COLO668 (cell line): ENCODE measurements at regions not wholly inside any gene's neighbourhood (a gene's known extent, or its start where the extent isn't known, plus 50 kb on each side); places are given as distances from the start of the nearest gene placed in this dataset.
A peak's percentile ranks its signal among the peaks of the same experiment; 100 is the strongest.

Source experiments
- DNase-seq: peaks from one replicate; lab custom pipeline; 2025; ENCODE audit not compliant: unreplicated experiment; lab: John Stamatoyannopoulos, UW

- no peak for DNase-seq
Observed at GRCh38 chr10:78504181-78504580, 470.5 kb downstream of the RPS24 start.

- DNase-seq = no peak
Observed at GRCh38 chr10:78505657-78506056, 472.0 kb downstream of the RPS24 start.

GRCh38 chr10:78506614-78507013 lies 473.0 kb downstream of the RPS24 start:
- DNase-seq = no peak

- DNase-seq = no peak
Observed at GRCh38 chr10:78507510-78508160, 474.0 kb downstream of the RPS24 start.

GRCh38 chr10:78508955-78509748 lies 475.5 kb downstream of the RPS24 start:
- no peak for DNase-seq

- DNase-seq = no peak
Observed at GRCh38 chr10:78510566-78511323, 477.1 kb downstream of the RPS24 start.

- DNase-seq = no peak
Observed at GRCh38 chr10:78511324-78512204, 477.9 kb downstream of the RPS24 start.

GRCh38 chr10:78512205-78512550 lies 478.5 kb downstream of the RPS24 start:
- DNase-seq = no peak

GRCh38 chr10:78513330-78513729 lies 479.7 kb downstream of the RPS24 start:
- DNase-seq = no peak

GRCh38 chr10:78513986-78514385 lies 480.3 kb downstream of the RPS24 start:
- no peak for DNase-seq

- DNase-seq = no peak
Observed at GRCh38 chr10:78514459-78514858, 480.8 kb downstream of the RPS24 start.

GRCh38 chr10:78515038-78515872 lies 481.6 kb downstream of the RPS24 start:
- no peak for DNase-seq

- DNase-seq = no peak
Observed at GRCh38 chr10:78515873-78516153, 482.1 kb downstream of the RPS24 start.

- DNase-seq = no peak
Observed at GRCh38 chr10:78516236-78516635, 482.6 kb downstream of the RPS24 start.

- no peak for DNase-seq
Observed at GRCh38 chr10:78516756-78517155, 483.1 kb downstream of the RPS24 start.

- no peak for DNase-seq
Observed at GRCh38 chr10:78518224-78518623, 484.6 kb downstream of the RPS24 start.

GRCh38 chr10:78520737-78521430 lies 487.2 kb downstream of the RPS24 start:
- DNase-seq = peak; percentile 37

GRCh38 chr10:78523453-78523852 lies 489.8 kb downstream of the RPS24 start:
- DNase-seq = no peak

GRCh38 chr10:78524342-78524741 lies 490.7 kb downstream of the RPS24 start:
- no peak for DNase-seq

- peak; percentile 86 for DNase-seq
Observed at GRCh38 chr10:78524941-78525340, 491.3 kb downstream of the RPS24 start.
